ENCODE measurements at regions not wholly inside any gene's neighbourhood (a gene's known extent, or its start where the extent isn't known, plus 50 kb on each side); places are given as distances from the start of the nearest gene placed in this dataset.
"Not testable (repeated sequence)": the region's sequence is repeated elsewhere in the genome, so short reads cannot be mapped to it uniquely, and the experiment has no call there.

DNA sequence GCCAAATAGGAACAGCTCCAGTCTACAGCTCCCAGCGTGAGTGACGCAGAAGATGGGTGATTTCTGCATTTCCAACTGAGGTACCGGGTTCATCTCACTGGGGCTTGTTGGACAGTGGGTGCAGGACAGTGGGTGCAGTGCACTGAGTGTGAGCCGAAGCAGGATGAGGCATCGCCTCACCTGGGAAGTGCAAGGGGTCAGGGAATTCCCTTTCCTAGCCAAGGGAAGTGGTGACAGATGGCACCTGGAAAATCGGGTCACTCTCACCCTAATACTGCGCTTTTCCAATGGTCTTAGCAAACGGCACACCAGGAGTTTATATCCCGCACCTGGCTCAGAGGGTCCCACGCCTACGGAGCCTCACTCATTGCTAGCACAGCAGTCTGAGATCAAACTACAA, 56.7 kb upstream of the VPREB1 start:
- TF ChIP-seq, protein P1, sequence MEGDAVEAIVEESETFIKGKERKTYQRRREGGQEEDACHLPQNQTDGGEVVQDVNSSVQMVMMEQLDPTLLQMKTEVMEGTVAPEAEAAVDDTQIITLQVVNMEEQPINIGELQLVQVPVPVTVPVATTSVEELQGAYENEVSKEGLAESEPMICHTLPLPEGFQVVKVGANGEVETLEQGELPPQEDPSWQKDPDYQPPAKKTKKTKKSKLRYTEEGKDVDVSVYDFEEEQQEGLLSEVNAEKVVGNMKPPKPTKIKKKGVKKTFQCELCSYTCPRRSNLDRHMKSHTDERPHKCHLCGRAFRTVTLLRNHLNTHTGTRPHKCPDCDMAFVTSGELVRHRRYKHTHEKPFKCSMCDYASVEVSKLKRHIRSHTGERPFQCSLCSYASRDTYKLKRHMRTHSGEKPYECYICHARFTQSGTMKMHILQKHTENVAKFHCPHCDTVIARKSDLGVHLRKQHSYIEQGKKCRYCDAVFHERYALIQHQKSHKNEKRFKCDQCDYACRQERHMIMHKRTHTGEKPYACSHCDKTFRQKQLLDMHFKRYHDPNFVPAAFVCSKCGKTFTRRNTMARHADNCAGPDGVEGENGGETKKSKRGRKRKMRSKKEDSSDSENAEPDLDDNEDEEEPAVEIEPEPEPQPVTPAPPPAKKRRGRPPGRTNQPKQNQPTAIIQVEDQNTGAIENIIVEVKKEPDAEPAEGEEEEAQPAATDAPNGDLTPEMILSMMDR (IDR thresholded peaks at IDR 0.05; ENCODE audit: low read length): not testable (repeated sequence)
- TF ChIP-seq EZH2 (IDR thresholded peaks at IDR 0.05; ENCODE audit: borderline replicate concordance, low read length): not testable (repeated sequence)

All from OCI-LY1 (cell line).